HG02870 (cell line): ENCODE measurements at regions not wholly inside any gene's neighbourhood (a gene's known extent, or its start where the extent isn't known, plus 50 kb on each side); places are given as distances from the start of the nearest gene placed in this dataset.
"Not testable (repeated sequence)": the region's sequence is repeated elsewhere in the genome, so short reads cannot be mapped to it uniquely, and the experiment has no call there.

ENCODE experiments used
- ATAC-seq: cut with Tn5 transposase; IDR thresholded peaks from one replicate; pipeline ENCODE4 v1.9.1; 2021; ENCODE audit warnings: mild to moderate bottlenecking, moderate library complexity; ENCODE audit not compliant: unreplicated experiment

- ATAC-seq: no peak
Measured at GRCh38 chr15:91413142-91413541, 313.1 kb downstream of the SV2B start.

- no peak for ATAC-seq
Measured at GRCh38 chr15:91414124-91414523, 314.1 kb downstream of the SV2B start.

- not testable (repeated sequence) for ATAC-seq
Measured at GRCh38 chr15:91415258-91415657, 315.2 kb downstream of the SV2B start.

GRCh38 chr15:91420689-91421088 is 320.6 kb downstream of the SV2B start:
- ATAC-seq: no peak

- no peak for ATAC-seq
Measured at GRCh38 chr15:91422797-91423196, 322.7 kb downstream of the SV2B start.

- ATAC-seq: no peak
Measured at GRCh38 chr15:91424001-91424400, 323.9 kb downstream of the SV2B start.

GRCh38 chr15:91426412-91426811 is 326.4 kb downstream of the SV2B start:
- no peak for ATAC-seq

GRCh38 chr15:91429973-91430372 is 329.9 kb downstream of the SV2B start:
- no peak for ATAC-seq

GRCh38 chr15:91431041-91431715 is 331.1 kb downstream of the SV2B start:
- ATAC-seq: no peak

- no peak for ATAC-seq
Measured at GRCh38 chr15:91435113-91435512, 335.1 kb downstream of the SV2B start.

- no peak for ATAC-seq
Measured at GRCh38 chr15:91444656-91445055, 344.6 kb downstream of the SV2B start.

- ATAC-seq: no peak
Measured at GRCh38 chr15:91445695-91446228, 345.7 kb downstream of the SV2B start.

- ATAC-seq: no peak
Measured at GRCh38 chr15:91447991-91448644, 348.1 kb downstream of the SV2B start.

- ATAC-seq: not testable (repeated sequence)
Measured at GRCh38 chr15:91453376-91453775, 353.3 kb downstream of the SV2B start.

- no peak for ATAC-seq
Measured at GRCh38 chr15:91456251-91456718, 356.2 kb downstream of the SV2B start.

- ATAC-seq: no peak
Measured at GRCh38 chr15:91456921-91457320, 356.9 kb downstream of the SV2B start.

GRCh38 chr15:91461377-91461776 is 361.3 kb downstream of the SV2B start:
- ATAC-seq: no peak

GRCh38 chr15:91465086-91465485 is 365.0 kb downstream of the SV2B start:
- ATAC-seq: no peak

- ATAC-seq: no peak
Measured at GRCh38 chr15:91465696-91466095, 365.6 kb downstream of the SV2B start.

GRCh38 chr15:91468871-91469580 is 369.0 kb downstream of the SV2B start:
- ATAC-seq: no peak
